ENCODE measurements at regions not wholly inside any gene's neighbourhood (a gene's known extent, or its start where the extent isn't known, plus 50 kb on each side); places are given as distances from the start of the nearest gene placed in this dataset.

- TF ChIP-seq CTCF (IDR thresholded peaks at IDR 0.05 in 4 of 5, conservative IDR thresholded peaks at IDR 0.05 in 1 of 5) (no peak), POLR2A (IDR thresholded peaks at IDR 0.05) (no peak)
Observed at GRCh38 chr3:154666542-154666941, 236.6 kb upstream of the GPR149 start.
